Glutamatergic neuron (in vitro differentiated cells): ENCODE measurements at regions not wholly inside any gene's neighbourhood (a gene's known extent, or its start where the extent isn't known, plus 50 kb on each side); places are given as distances from the start of the nearest gene placed in this dataset.

Experiments
- DNase-seq: peaks from one replicate; pipeline ENCODE4 v3.0.0; 2022
- H3K27ac Mint-ChIP-seq: one replicate; pipeline ENCODE4 v1.8.0; 2020; ENCODE audit warnings: mild to moderate bottlenecking, mixed read lengths, inconsistent platforms; ENCODE audit not compliant: unreplicated experiment
- H3K27me3 Mint-ChIP-seq: one replicate; pipeline ENCODE4 v1.8.0; 2020; ENCODE audit warnings: mild to moderate bottlenecking, moderate library complexity, mixed read lengths, inconsistent platforms; ENCODE audit not compliant: unreplicated experiment
- H3K36me3 Mint-ChIP-seq: one replicate; pipeline ENCODE4 v1.8.0; 2020; ENCODE audit warnings: mild to moderate bottlenecking, mixed read lengths, inconsistent platforms; ENCODE audit not compliant: unreplicated experiment
- H3K4me1 Mint-ChIP-seq: one replicate; pipeline ENCODE4 v1.8.0; 2020; ENCODE audit warnings: mild to moderate bottlenecking, low read depth, mixed read lengths, inconsistent platforms; ENCODE audit not compliant: unreplicated experiment
- H3K4me3 Mint-ChIP-seq: one replicate; pipeline ENCODE4 v1.8.0; 2020; ENCODE audit warnings: mild to moderate bottlenecking, mixed read lengths, inconsistent platforms; ENCODE audit not compliant: unreplicated experiment
- H3K9me3 Mint-ChIP-seq: one replicate; pipeline ENCODE4 v1.8.0; 2020; ENCODE audit warnings: mild to moderate bottlenecking, moderate library complexity, mixed read lengths, inconsistent platforms; ENCODE audit not compliant: unreplicated experiment
- CTCF ChIP-seq: fragments of 200-600 bp; sonication (generic); IDR thresholded peaks from one replicate; pipeline ENCODE4 v1.5.0; 2021; ENCODE audit not compliant: partially characterized antibody, unreplicated experiment

GRCh38 chr2:21467280-21467818 lies 343.6 kb downstream of the TDRD15 start:
- Mint-ChIP-seq H3K27ac (no peak overlapping the region), H3K27me3 (no peaks in the 10 kb centered on the region), H3K4me3 (no peak overlapping the region), H3K4me1 (no peaks in the 10 kb centered on the region), H3K36me3 (no peaks in the 10 kb centered on the region), H3K9me3 (no peaks in the 10 kb centered on the region)
- no peak for DNase-seq
- TF ChIP-seq CTCF: no peak

- no peaks in the 10 kb centered on the region for H3K36me3 Mint-ChIP-seq
- H3K4me1 Mint-ChIP-seq: no peaks in the 10 kb centered on the region
- no peak for DNase-seq
- H3K4me3 Mint-ChIP-seq: no peak overlapping the region
- no peak for TF ChIP-seq CTCF
- H3K9me3 Mint-ChIP-seq: no peaks in the 10 kb centered on the region
- H3K27ac Mint-ChIP-seq: no peak overlapping the region
- H3K27me3 Mint-ChIP-seq: no peaks in the 10 kb centered on the region
Measured at GRCh38 chr2:21467910-21468309, 344.1 kb downstream of the TDRD15 start.

- Mint-ChIP-seq H3K4me3 (no peak overlapping the region), H3K36me3 (no peaks in the 10 kb centered on the region), H3K27ac (no peak overlapping the region), H3K9me3 (no peaks in the 10 kb centered on the region), H3K27me3 (no peaks in the 10 kb centered on the region), H3K4me1 (no peaks in the 10 kb centered on the region)
- no peak for TF ChIP-seq CTCF
- DNase-seq: no peak
Measured at GRCh38 chr2:21468624-21469023, 344.9 kb downstream of the TDRD15 start.

- no peak overlapping the region for H3K27ac Mint-ChIP-seq
- no peaks in the 10 kb centered on the region for H3K9me3 Mint-ChIP-seq
- no peaks in the 10 kb centered on the region for H3K27me3 Mint-ChIP-seq
- no peaks in the 10 kb centered on the region for H3K4me1 Mint-ChIP-seq
- H3K4me3 Mint-ChIP-seq: no peak overlapping the region
- TF ChIP-seq CTCF: no peak
- DNase-seq: no peak
- no peaks in the 10 kb centered on the region for H3K36me3 Mint-ChIP-seq
Measured at GRCh38 chr2:21469158-21469557, 345.4 kb downstream of the TDRD15 start.

GRCh38 chr2:21469564-21469963 lies 345.8 kb downstream of the TDRD15 start:
- Mint-ChIP-seq H3K4me3 (no peak overlapping the region), H3K27me3 (no peaks in the 10 kb centered on the region), H3K9me3 (no peaks in the 10 kb centered on the region), H3K4me1 (no peaks in the 10 kb centered on the region), H3K36me3 (no peaks in the 10 kb centered on the region), H3K27ac (no peak overlapping the region)
- no peak for DNase-seq
- no peak for TF ChIP-seq CTCF
